ENCODE measurements at regions not wholly inside any gene's neighbourhood (a gene's known extent, or its start where the extent isn't known, plus 50 kb on each side); places are given as distances from the start of the nearest gene placed in this dataset.
A peak's percentile ranks its signal among the peaks of the same experiment; 100 is the strongest.

DNA sequence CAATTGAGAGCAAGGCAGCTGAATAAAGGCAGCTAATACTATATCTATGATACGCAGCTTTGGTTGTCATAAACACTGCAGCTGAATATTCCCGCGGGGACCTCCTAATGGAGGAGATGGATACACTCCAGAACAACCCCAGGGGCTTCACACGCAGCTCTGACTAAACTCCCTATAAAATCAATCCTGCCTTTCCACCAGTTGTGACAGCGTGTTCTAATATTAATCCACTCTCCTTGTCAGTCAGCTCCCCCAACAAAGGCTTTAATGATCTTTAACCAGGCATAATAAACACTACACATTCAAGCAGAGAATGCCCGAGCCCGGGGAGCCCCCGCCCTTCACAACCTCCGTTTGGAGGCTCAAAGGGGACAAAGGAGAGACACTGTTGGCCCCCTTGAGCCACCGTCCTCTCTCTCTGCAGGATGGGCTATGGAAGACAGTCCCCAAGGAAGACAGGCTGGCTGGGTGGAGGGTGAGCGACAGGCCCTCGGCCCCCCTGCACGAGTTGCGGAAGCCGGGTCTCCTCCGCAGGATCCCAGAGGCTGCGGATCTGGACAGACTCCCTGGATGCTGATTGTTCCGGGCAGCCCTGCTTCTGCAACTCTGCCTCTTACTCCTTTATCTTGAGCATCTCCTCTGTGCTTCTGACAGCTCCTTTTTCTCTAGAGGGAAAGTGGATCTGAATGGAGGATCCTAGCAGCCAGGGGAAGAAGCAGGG, 565.2 kb downstream of the BUD13 start:
- no peaks in the 10 kb centered on the region for H3K36me3 Mint-ChIP-seq (ENCODE audit: unreplicated experiment)
- H3K27me3 Mint-ChIP-seq (ENCODE audit: unreplicated experiment): peaks cover 3% of the 10 kb centered on the region
- peak overlapping the region; percentile 43 for H3K4me3 Mint-ChIP-seq (ENCODE audit: unreplicated experiment)
- peaks cover 36% of the 10 kb centered on the region for H3K4me1 Mint-ChIP-seq (ENCODE audit: low read depth, unreplicated experiment)
- peak; percentile 76 for DNase-seq
- TF ChIP-seq, protein P1, sequence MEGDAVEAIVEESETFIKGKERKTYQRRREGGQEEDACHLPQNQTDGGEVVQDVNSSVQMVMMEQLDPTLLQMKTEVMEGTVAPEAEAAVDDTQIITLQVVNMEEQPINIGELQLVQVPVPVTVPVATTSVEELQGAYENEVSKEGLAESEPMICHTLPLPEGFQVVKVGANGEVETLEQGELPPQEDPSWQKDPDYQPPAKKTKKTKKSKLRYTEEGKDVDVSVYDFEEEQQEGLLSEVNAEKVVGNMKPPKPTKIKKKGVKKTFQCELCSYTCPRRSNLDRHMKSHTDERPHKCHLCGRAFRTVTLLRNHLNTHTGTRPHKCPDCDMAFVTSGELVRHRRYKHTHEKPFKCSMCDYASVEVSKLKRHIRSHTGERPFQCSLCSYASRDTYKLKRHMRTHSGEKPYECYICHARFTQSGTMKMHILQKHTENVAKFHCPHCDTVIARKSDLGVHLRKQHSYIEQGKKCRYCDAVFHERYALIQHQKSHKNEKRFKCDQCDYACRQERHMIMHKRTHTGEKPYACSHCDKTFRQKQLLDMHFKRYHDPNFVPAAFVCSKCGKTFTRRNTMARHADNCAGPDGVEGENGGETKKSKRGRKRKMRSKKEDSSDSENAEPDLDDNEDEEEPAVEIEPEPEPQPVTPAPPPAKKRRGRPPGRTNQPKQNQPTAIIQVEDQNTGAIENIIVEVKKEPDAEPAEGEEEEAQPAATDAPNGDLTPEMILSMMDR (IDR thresholded peaks at IDR 0.05; ENCODE audit: partially characterized antibody, unreplicated experiment): no peak
- H3K9me3 Mint-ChIP-seq (ENCODE audit: unreplicated experiment): peaks cover 4% of the 10 kb centered on the region
- H3K27ac Mint-ChIP-seq (ENCODE audit: unreplicated experiment): peak overlapping the region; percentile 97

DNA sequence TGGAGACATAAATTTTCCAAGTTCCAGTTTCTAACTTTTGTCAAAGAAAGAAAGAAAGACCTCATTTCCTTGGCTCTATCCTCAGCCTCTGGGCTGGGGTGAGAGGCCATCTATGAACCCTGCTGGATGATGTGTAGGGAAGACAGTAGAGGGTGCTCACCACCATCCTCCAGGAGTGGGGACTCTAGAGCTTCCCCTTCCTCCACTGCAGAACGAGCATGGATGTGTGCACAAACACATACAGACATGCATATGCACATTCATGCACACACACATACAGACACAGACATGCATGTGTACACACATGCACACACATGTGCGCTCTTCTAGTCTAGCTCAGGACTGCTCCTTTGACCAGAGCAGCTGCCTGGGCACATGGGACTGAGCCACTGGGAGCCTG, 565.8 kb downstream of the BUD13 start:
- peaks cover 3% of the 10 kb centered on the region for H3K27me3 Mint-ChIP-seq (ENCODE audit: unreplicated experiment)
- TF ChIP-seq, protein P1 (IDR thresholded peaks at IDR 0.05; ENCODE audit: partially characterized antibody, unreplicated experiment): no peak
- no peak for DNase-seq
- no peaks in the 10 kb centered on the region for H3K36me3 Mint-ChIP-seq (ENCODE audit: unreplicated experiment)
- H3K27ac Mint-ChIP-seq (ENCODE audit: unreplicated experiment): peak overlapping the region; percentile 97
- H3K4me3 Mint-ChIP-seq (ENCODE audit: unreplicated experiment): no peak overlapping the region
- peaks cover 4% of the 10 kb centered on the region for H3K9me3 Mint-ChIP-seq (ENCODE audit: unreplicated experiment)
- H3K4me1 Mint-ChIP-seq (ENCODE audit: low read depth, unreplicated experiment): peaks cover 38% of the 10 kb centered on the region

DNA sequence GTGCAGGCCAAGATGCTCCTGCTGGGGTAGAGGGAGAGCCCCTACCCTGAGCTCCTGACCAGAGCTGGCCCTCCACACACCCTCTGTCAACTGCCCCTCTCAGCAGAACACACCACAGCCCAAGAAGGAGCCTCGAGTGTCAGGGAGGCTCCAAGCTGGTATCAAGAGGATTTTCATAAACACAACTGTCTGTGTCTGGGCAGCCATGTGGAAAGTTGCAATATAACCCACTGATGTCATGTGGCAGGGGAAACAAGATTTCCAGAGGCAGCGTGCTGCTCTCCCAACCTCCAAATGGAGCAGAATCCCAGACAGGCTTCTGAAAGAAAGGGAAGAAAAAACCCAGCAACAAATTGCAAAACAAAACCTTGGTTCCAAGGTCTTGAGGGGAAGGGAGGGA, 569.9 kb downstream of the BUD13 start:
- DNase-seq: no peak
- TF ChIP-seq, protein P1 (IDR thresholded peaks at IDR 0.05; ENCODE audit: partially characterized antibody, unreplicated experiment): no peak
- Mint-ChIP-seq H3K4me3 (ENCODE audit: unreplicated experiment) (no peak overlapping the region), H3K36me3 (ENCODE audit: unreplicated experiment) (no peaks in the 10 kb centered on the region), H3K27me3 (ENCODE audit: unreplicated experiment) (peaks cover 4% of the 10 kb centered on the region), H3K4me1 (ENCODE audit: low read depth, unreplicated experiment) (peaks cover 45% of the 10 kb centered on the region), H3K27ac (ENCODE audit: unreplicated experiment) (peak overlapping the region; percentile 43), H3K9me3 (ENCODE audit: unreplicated experiment) (peaks cover 2% of the 10 kb centered on the region)

DNA sequence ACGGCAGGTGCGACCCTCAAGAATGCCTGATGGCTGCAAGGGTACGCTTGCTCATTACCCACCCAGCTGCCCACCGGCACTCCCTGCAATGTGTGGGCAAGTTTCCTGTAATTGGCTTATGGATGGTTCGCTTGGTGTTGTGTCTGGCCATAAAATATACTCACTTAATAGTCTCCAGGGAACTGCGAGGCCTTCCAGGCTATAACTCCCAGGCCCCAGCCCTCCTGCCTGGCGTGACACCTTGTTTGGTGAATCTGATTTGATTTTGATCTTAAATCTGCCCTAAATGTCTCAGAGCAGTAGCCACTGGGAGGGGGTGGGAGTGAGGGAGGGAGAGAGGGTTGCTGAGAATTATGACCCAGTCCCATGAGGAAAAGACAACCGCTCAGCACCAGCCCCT, 572.2 kb downstream of the BUD13 start:
- Mint-ChIP-seq H3K9me3 (ENCODE audit: unreplicated experiment) (peaks cover 2% of the 10 kb centered on the region), H3K4me3 (ENCODE audit: unreplicated experiment) (no peak overlapping the region), H3K27me3 (ENCODE audit: unreplicated experiment) (peaks cover 1% of the 10 kb centered on the region), H3K36me3 (ENCODE audit: unreplicated experiment) (no peaks in the 10 kb centered on the region), H3K4me1 (ENCODE audit: low read depth, unreplicated experiment) (peaks cover 41% of the 10 kb centered on the region), H3K27ac (ENCODE audit: unreplicated experiment) (no peak overlapping the region)
- TF ChIP-seq, protein P1 (IDR thresholded peaks at IDR 0.05; ENCODE audit: partially characterized antibody, unreplicated experiment): no peak
- no peak for DNase-seq

DNA sequence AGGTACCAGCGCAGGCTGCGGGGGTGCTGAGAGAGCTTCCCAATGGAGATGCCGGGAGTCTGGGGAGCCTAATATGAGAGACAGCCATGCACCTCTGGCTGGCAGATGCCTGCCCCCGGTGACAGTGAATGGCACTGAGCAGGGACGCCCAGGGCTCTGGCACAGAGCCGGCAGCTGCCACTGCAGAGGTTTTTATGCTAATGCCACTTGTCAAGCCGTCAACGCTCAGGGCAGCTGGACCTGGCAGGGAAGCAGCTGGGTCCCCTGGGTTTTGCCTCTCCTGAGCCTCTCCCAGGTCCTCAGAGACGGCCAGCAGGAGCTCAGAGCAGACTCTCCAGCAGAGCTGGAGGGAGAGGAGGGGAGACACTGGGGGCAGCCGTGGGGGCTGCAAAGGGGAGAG, 573.6 kb downstream of the BUD13 start:
- Mint-ChIP-seq H3K4me1 (ENCODE audit: low read depth, unreplicated experiment) (peaks cover 32% of the 10 kb centered on the region), H3K36me3 (ENCODE audit: unreplicated experiment) (no peaks in the 10 kb centered on the region), H3K27me3 (ENCODE audit: unreplicated experiment) (peaks cover 1% of the 10 kb centered on the region), H3K9me3 (ENCODE audit: unreplicated experiment) (peaks cover 2% of the 10 kb centered on the region), H3K27ac (ENCODE audit: unreplicated experiment) (peak overlapping the region; percentile 68), H3K4me3 (ENCODE audit: unreplicated experiment) (peak overlapping the region; percentile 30)
- TF ChIP-seq, protein P1 (IDR thresholded peaks at IDR 0.05; ENCODE audit: partially characterized antibody, unreplicated experiment): no peak
- peak; percentile 51 for DNase-seq
